Stimulated activated CD8-positive, alpha-beta memory T cell treated with anti-CD3 and anti-CD28 coated beads, Interleukin-4, amount 100 ng/mL, for 48 hours (primary cell): ENCODE measurements at regions not wholly inside any gene's neighbourhood (a gene's known extent, or its start where the extent isn't known, plus 50 kb on each side); places are given as distances from the start of the nearest gene placed in this dataset.

Experiments
- DNase-seq: peaks from one replicate; pipeline ENCODE4 v3.0.0-alpha.2; 2020

- no peak for DNase-seq
These were observed 296.4 kb upstream of the ACVR2A start for GRCh38 chr2:147548451-147548850.

GRCh38 chr2:147547440-147547839 lies 297.4 kb upstream of the ACVR2A start:
- no peak for DNase-seq

GRCh38 chr2:147546109-147546508 lies 298.7 kb upstream of the ACVR2A start:
- no peak for DNase-seq

- no peak for DNase-seq
These were observed 301.8 kb upstream of the ACVR2A start for GRCh38 chr2:147543056-147543455.

GRCh38 chr2:147542351-147542750 lies 302.5 kb upstream of the ACVR2A start:
- no peak for DNase-seq

- no peak for DNase-seq
These were observed 303.5 kb upstream of the ACVR2A start for GRCh38 chr2:147541314-147541713.

- DNase-seq = no peak
These were observed 306.0 kb upstream of the ACVR2A start for GRCh38 chr2:147538821-147539220.

GRCh38 chr2:147538088-147538487 lies 306.7 kb upstream of the ACVR2A start:
- no peak for DNase-seq

- DNase-seq = no peak
These were observed 313.6 kb upstream of the ACVR2A start for GRCh38 chr2:147531269-147531668.

GRCh38 chr2:147530033-147530432 lies 314.8 kb upstream of the ACVR2A start:
- no peak for DNase-seq

- no peak for DNase-seq
These were observed 318.9 kb upstream of the ACVR2A start for GRCh38 chr2:147525819-147526489.

- no peak for DNase-seq
These were observed 319.9 kb upstream of the ACVR2A start for GRCh38 chr2:147524912-147525311.

- no peak for DNase-seq
These were observed 321.4 kb upstream of the ACVR2A start for GRCh38 chr2:147523415-147523814.

- no peak for DNase-seq
These were observed 322.9 kb upstream of the ACVR2A start for GRCh38 chr2:147521936-147522335.

- DNase-seq = no peak
These were observed 324.0 kb upstream of the ACVR2A start for GRCh38 chr2:147520817-147521216.

- no peak for DNase-seq
These were observed 325.7 kb upstream of the ACVR2A start for GRCh38 chr2:147519178-147519577.

GRCh38 chr2:147515213-147515612 lies 329.6 kb upstream of the ACVR2A start:
- no peak for DNase-seq

GRCh38 chr2:147512206-147512605 lies 332.6 kb upstream of the ACVR2A start:
- no peak for DNase-seq

GRCh38 chr2:147511491-147511948 lies 333.3 kb upstream of the ACVR2A start:
- no peak for DNase-seq

- no peak for DNase-seq
These were observed 335.0 kb upstream of the ACVR2A start for GRCh38 chr2:147509821-147510220.

- no peak for DNase-seq
These were observed 337.9 kb upstream of the ACVR2A start for GRCh38 chr2:147506889-147507288.

GRCh38 chr2:147502711-147503290 lies 342.0 kb upstream of the ACVR2A start:
- DNase-seq = no peak

- no peak for DNase-seq
These were observed 342.9 kb upstream of the ACVR2A start for GRCh38 chr2:147501968-147502367.

- no peak for DNase-seq
These were observed 343.9 kb upstream of the ACVR2A start for GRCh38 chr2:147500819-147501395.

GRCh38 chr2:147500229-147500628 lies 344.6 kb upstream of the ACVR2A start:
- no peak for DNase-seq
